Stimulated activated memory B cell treated with anti-CD40 and anti-IgM and Interleukin-4, amounts not matched to agents 10 μg/mL and 1 μg/mL and 100 μg/mL, for 72 hours (primary cell): ENCODE measurements at regions not wholly inside any gene's neighbourhood (a gene's known extent, or its start where the extent isn't known, plus 50 kb on each side); places are given as distances from the start of the nearest gene placed in this dataset.
"Not testable (repeated sequence)": the region's sequence is repeated elsewhere in the genome, so short reads cannot be mapped to it uniquely, and the experiment has no call there.

Source experiments
- ATAC-seq: fragments of 150-1000 bp; cut with Tn5 transposase; 2 replicates; pipeline ENCODE4 v1.10.0; 2021
- H3K27ac Mint-ChIP-seq: one replicate; pipeline ENCODE4 v1.8.0; 2022; ENCODE audit warnings: mild to moderate bottlenecking, mixed read lengths
- H3K27me3 Mint-ChIP-seq: one replicate; pipeline ENCODE4 v1.8.0; 2022; ENCODE audit warnings: mixed read lengths
- H3K36me3 Mint-ChIP-seq: one replicate; pipeline ENCODE4 v1.8.0; 2022; ENCODE audit warnings: mixed read lengths
- H3K4me1 Mint-ChIP-seq: one replicate; pipeline ENCODE4 v1.8.0; 2022; ENCODE audit warnings: mixed read lengths
- H3K4me3 Mint-ChIP-seq: one replicate; pipeline ENCODE4 v1.8.0; 2022; ENCODE audit warnings: mild to moderate bottlenecking, moderate library complexity, mixed read lengths
- H3K9me3 Mint-ChIP-seq: one replicate; pipeline ENCODE4 v1.8.0; 2022; ENCODE audit warnings: mixed read lengths

DNA sequence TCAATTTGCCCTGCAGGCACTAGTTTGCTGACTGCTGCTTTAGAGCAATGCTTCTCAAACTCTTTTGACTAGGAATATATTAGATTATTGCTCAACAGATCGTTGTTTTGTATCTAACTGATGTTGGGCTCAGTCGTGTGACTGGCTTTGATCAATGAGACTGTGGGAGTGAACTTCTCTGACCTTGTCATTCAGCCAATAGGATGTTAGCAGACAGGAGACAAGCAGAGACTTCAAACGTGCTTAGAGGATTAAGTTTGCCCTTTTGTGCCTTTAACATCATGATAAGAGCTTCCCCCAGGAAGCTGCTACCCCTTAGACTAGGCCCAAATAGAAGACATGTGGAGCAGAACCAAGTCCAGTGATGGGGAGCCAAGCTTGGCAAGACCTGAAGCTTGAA, 76.7 kb upstream of the ELK3 start:
- Mint-ChIP-seq H3K9me3 (no peaks in the 10 kb centered on the region), H3K4me3 (no peak overlapping the region), H3K27ac (no peak overlapping the region), H3K27me3 (no peaks in the 10 kb centered on the region), H3K36me3 (no peaks in the 10 kb centered on the region), H3K4me1 (peaks cover 22% of the 10 kb centered on the region)
- ATAC-seq: no peak

DNA sequence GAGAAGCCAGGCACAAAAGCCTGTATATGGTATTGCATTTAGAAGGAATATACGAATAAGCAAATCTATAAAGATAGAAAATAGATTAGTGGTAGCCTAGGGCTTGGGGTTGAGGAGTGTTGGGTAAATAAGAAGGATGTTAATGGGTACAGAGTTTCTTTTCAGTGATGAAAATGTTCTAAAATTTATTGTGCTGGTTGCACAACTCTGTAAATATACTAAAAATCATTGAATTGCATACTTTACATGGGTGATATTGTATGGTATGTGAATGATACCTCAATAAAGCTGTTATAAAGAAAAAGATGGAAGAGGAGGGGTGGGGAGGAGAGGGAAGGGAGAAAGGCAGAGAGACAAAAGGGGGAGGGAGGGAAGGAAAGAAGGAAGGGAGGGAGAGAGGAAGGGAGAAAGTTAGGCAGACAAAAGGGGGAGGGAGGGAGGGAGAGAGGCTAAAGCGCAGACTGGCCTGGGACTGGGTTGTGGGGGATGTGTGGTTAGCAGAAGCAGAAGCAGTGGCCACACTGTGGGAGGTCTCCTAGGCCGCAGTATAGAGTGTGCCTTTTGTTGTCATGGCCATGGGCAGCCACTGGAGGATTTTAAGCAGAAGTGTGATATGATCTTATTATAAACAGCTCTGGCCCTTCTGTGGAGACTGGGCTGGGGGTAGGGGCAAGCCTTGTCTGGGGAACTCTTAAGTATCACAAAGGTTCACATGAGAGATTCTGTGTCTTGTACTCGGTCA, 73.6 kb upstream of the ELK3 start:
- no peaks in the 10 kb centered on the region for H3K9me3 Mint-ChIP-seq
- peak overlapping the region; percentile 89 for H3K27ac Mint-ChIP-seq
- H3K4me3 Mint-ChIP-seq: peak overlapping the region; percentile 68
- H3K36me3 Mint-ChIP-seq: no peaks in the 10 kb centered on the region
- H3K27me3 Mint-ChIP-seq: no peaks in the 10 kb centered on the region
- ATAC-seq: peak; percentile 99
- H3K4me1 Mint-ChIP-seq: peaks cover 22% of the 10 kb centered on the region

DNA sequence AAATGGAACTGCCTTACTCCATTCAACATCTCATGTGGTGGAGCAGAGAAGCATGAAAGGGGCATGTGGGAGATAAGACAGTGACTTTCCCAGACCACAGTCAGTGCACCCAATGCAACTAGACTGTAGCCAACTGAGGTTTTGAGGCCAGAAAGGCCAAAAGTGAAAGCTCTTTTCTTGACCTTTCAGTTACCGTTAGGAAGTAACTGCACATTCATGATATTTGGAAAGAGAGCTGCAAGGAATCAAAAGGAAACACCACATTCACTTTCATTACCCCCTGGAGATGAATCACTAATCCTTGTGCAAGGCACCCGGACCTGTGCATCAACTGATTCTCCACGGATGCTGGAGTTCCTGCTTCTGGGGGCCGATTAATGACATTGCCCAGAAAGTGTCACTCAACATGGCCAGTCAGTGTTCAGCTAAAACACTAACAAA, 72.9 kb upstream of the ELK3 start:
- H3K36me3 Mint-ChIP-seq: no peaks in the 10 kb centered on the region
- no peaks in the 10 kb centered on the region for H3K9me3 Mint-ChIP-seq
- peak overlapping the region; percentile 89 for H3K27ac Mint-ChIP-seq
- peak overlapping the region; percentile 68 for H3K4me3 Mint-ChIP-seq
- peak; percentile 76 for ATAC-seq
- peaks cover 22% of the 10 kb centered on the region for H3K4me1 Mint-ChIP-seq
- no peaks in the 10 kb centered on the region for H3K27me3 Mint-ChIP-seq

DNA sequence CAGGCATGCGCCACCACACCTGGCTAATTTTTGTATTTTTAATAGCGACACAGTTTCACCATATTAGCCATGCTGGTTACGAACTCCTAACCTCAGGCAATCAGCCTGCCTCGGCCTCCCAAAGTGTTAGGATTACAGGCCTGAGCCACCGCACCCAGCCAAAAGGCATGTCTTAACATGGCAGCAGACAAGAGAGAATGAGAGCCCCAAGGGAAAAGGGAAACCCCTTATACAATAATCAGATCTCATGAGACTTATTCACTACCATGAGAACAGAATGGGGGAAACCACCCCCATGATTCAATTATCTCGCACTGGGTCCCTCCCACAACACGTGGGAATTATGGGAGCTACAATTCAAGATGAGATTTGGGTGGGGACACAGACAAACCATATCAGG, 65.9 kb upstream of the ELK3 start:
- not testable (repeated sequence) for H3K4me3 Mint-ChIP-seq, H3K4me1 Mint-ChIP-seq, H3K27me3 Mint-ChIP-seq, ATAC-seq, H3K9me3 Mint-ChIP-seq, H3K27ac Mint-ChIP-seq, H3K36me3 Mint-ChIP-seq

DNA sequence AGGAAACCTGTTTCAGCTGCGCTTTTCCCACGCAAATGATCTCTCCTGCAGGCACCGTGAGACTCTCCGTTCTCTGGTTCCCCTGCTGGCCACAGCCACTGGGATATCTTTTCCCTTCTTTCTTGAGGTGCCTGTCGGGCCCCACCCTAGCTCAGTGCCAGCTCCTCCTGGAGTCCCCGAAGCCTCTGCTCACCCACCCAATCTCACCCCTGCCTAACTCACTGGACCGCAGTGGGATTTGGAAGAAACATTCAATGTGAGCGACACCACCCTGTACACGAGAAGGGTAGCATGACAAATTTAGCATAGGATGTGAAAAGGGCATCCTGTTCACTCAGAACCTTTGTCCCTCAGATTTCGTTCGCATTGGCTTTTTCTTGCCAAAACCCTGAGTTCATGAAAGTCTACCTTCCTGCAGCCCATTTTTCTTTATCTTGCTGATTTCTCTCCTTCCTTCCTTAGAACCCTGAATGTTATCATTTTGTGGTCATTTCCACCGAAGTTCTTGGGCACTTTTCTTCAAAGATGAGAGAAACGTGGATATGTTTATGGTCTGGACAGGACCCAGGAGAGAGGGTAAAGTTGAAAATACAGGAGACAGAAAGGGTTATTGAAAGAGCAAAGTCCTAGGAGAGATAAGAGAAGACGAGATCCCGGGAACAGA, 63.6 kb upstream of the ELK3 start:
- peaks cover 6% of the 10 kb centered on the region for H3K4me1 Mint-ChIP-seq
- H3K9me3 Mint-ChIP-seq: no peaks in the 10 kb centered on the region
- H3K27me3 Mint-ChIP-seq: no peaks in the 10 kb centered on the region
- H3K36me3 Mint-ChIP-seq: no peaks in the 10 kb centered on the region
- no peak for ATAC-seq
- H3K27ac Mint-ChIP-seq: no peak overlapping the region
- no peak overlapping the region for H3K4me3 Mint-ChIP-seq

DNA sequence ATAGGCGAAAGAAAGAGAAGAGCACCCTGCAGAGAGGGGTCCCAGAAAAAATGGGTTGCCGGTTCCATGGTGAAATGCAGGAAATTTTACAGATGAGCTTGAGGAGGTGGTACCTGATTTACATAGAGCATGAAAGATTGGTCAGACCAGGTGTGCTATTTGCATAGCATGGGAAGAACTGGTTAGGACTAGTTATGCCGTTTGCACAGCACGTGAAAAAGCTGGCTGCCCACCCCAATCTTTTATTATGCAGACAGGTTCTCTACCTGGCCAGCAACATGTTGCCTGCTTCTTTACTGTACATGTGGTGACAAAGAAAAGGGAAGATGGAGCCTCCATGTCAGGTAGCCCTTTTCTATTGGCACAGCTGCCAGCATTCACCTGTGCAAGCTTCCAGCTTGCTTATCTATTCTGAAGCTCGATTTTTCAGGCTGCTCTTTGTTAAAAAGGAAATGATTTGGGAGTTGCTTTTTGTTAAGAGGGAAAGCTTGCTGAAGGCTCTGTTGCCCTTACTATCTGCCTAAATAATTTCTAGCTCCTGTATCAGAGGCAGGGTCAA, 62.9 kb upstream of the ELK3 start:
- peaks cover 12% of the 10 kb centered on the region for H3K4me1 Mint-ChIP-seq
- H3K4me3 Mint-ChIP-seq: no peak overlapping the region
- no peaks in the 10 kb centered on the region for H3K36me3 Mint-ChIP-seq
- ATAC-seq: no peak
- no peaks in the 10 kb centered on the region for H3K9me3 Mint-ChIP-seq
- H3K27me3 Mint-ChIP-seq: no peaks in the 10 kb centered on the region
- H3K27ac Mint-ChIP-seq: no peak overlapping the region

DNA sequence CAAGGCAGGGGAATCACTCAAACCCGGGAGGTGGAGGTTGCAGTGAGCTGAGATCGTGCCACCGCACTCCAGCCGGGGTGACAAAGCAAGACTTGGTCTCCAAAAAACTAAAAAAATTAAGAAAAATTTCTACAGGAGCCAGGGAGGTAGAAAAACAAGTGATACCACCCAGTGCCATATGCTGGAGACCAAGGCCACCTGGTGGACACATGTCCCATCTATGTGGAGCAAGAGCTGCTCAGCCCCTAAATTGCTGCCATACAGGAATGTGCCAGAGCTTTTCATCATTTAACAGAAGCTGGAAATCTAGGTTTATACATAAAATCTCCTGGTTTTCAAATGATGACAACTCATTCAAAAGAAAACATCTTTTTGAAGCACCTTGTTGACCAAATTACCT, 61.4 kb upstream of the ELK3 start:
- no peak overlapping the region for H3K27ac Mint-ChIP-seq
- no peaks in the 10 kb centered on the region for H3K27me3 Mint-ChIP-seq
- H3K4me1 Mint-ChIP-seq: peaks cover 19% of the 10 kb centered on the region
- H3K9me3 Mint-ChIP-seq: no peaks in the 10 kb centered on the region
- H3K4me3 Mint-ChIP-seq: no peak overlapping the region
- no peaks in the 10 kb centered on the region for H3K36me3 Mint-ChIP-seq
- no peak for ATAC-seq

DNA sequence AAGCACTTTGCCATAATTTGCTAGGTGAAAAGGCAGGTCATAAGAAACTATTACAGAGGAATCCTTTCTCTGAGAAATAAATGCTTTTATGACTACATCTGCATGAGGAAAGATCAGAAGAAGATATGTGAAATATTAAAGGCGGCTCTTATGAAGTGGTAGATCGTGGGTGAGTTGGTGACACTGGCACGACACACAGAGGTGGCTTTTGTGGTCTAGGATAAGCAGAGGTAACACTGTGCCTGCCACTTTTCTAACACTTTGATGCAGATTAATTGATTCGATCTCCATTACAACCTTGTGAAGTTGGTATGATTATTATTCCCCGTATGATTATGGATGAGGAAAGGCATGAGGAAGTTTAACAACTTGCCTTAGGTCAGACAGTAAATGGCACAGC, 60.0 kb upstream of the ELK3 start:
- peaks cover 19% of the 10 kb centered on the region for H3K4me1 Mint-ChIP-seq
- H3K4me3 Mint-ChIP-seq: no peak overlapping the region

DNA sequence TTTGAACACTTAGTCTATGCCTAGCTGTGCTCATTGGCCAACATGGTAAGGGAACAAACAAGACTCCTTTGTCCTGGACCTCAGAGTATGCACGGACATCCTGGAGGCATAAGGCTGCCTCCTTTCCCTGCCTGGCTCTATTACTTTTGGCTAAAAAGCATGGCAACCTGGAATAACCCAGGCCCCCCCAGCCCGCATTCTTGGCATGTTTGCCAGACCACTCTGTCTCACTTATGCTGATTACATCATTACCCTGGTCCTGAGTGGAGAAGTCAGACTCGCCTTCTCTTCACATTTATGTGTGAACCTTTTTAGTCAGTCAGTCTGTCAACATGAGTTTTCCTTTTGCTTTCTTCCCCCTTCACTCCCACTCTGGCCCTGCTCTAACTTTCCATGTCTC, 58.0 kb upstream of the ELK3 start:
- H3K4me1 Mint-ChIP-seq: peaks cover 19% of the 10 kb centered on the region
- no peak overlapping the region for H3K4me3 Mint-ChIP-seq
- H3K36me3 Mint-ChIP-seq: no peaks in the 10 kb centered on the region
- peak overlapping the region; percentile 75 for H3K27ac Mint-ChIP-seq
- no peaks in the 10 kb centered on the region for H3K9me3 Mint-ChIP-seq
- ATAC-seq: no peak
- no peaks in the 10 kb centered on the region for H3K27me3 Mint-ChIP-seq

More for the DNA sequence above, 60.0 kb upstream of the ELK3 start:
- Mint-ChIP-seq H3K27me3 (no peaks in the 10 kb centered on the region), H3K27ac (no peak overlapping the region), H3K36me3 (no peaks in the 10 kb centered on the region), H3K9me3 (no peaks in the 10 kb centered on the region)
- no peak for ATAC-seq

DNA sequence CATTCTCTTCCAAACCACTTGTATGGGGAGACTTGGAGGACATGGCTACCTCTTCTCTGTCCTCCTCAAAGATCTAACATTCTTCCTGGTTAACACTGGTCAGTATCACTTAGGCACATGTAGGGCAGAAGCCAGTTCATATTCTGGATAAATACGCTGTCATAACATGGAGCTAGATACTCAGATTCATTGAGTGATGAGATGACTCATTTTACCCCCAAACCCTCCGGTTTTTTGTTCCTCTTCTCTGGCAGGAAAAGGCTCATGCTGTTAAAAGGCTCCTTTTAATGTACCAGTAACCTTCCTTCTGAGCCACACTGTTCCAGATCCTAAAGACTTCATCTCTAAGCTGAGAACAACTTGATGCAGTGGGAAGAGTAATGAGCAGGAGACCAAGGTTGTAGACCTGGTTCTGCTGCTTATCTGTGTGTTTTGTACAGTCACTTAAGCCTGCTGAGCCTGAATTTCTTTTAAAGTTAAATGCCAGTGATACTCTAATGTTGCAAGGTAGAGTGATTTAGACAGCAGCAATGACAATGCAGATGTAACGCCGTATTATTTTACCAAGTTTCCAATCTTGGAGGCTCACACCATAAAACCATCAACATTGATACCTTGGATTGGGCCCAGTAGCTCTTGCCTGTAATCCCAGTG, 57.3 kb upstream of the ELK3 start:
- H3K4me1 Mint-ChIP-seq: peaks cover 19% of the 10 kb centered on the region
- ATAC-seq: peak; percentile 71
- no peak overlapping the region for H3K4me3 Mint-ChIP-seq
- H3K9me3 Mint-ChIP-seq: no peaks in the 10 kb centered on the region
- peak overlapping the region; percentile 75 for H3K27ac Mint-ChIP-seq
- H3K27me3 Mint-ChIP-seq: no peaks in the 10 kb centered on the region
- H3K36me3 Mint-ChIP-seq: no peaks in the 10 kb centered on the region

DNA sequence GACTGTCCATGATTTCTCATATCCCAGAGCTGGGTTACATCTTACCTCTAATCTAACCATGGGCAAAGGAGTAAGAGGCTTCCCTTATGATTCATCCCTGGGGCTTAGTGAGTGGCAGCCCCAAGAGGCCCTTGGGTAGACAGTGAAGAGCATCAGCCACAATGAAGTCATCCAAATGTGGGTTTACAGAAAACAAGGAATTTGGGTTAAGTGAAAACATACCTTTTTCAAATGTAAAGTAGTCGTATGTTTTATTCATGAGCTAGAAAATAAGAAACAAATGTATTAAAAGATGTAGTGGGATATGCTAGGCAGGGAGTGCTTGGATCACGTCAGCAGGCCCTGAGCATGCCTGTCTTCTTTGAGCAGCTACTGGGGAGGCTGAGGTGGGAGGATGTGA, 54.0 kb upstream of the ELK3 start:
- Mint-ChIP-seq H3K27me3 (no peaks in the 10 kb centered on the region), H3K27ac (no peak overlapping the region), H3K9me3 (no peaks in the 10 kb centered on the region), H3K4me3 (no peak overlapping the region), H3K36me3 (no peaks in the 10 kb centered on the region), H3K4me1 (peaks cover 31% of the 10 kb centered on the region)
- ATAC-seq: no peak

DNA sequence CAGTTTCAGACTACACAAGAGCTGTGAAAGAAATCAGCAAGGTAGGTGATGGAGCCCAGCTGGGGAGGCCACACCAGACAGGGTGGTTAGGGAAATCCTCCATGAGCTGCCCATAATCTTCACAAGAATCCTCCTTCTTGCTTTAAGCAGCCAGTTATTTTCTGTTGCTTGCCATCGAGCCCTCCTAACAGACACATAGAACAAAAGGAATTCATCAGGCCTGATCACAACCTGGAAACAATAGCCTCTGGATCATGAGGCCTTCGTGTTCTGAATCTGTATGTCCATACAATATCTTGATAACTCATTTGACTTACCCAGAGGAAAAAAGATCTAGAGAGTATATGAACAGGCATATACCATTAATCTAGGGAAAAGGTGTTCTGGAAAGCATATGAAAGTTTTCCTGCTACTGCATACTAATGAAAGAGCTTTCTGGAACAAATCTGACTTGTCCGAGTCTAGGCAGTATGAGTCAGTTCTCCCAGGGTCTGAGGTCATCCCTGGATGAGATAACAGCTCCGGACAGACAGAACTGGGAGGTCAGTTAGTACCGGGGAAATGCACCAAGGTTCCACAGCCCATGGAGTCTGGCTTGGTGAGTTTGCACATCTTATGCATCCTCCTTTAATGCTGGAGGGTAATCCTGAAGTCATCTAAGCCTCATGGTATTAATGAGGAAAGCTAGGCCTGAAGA, 52.8 kb upstream of the ELK3 start:
- Mint-ChIP-seq H3K36me3 (no peaks in the 10 kb centered on the region), H3K27ac (no peak overlapping the region), H3K4me3 (no peak overlapping the region), H3K4me1 (peaks cover 28% of the 10 kb centered on the region), H3K27me3 (no peaks in the 10 kb centered on the region), H3K9me3 (no peaks in the 10 kb centered on the region)
- ATAC-seq: no peak

DNA sequence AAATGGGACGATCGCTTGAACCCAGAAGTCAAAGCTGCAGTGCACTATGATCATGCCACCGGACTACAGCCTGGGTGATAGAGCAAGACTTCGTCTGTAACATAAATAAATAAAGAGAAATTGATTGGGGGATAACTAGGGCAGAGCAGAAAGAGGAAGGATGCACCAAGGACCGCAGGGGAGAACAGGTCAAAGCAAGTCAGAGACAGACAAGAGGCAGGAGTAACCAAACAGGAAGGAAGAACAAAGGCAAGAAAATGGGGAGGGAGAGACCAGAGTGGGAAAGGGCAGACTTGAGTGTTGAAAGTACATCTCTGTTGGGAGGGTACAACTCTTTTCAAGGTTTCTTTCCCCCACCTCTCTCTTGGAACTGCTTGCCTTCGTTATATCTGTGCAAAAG, 50.8 kb upstream of the ELK3 start:
- Mint-ChIP-seq H3K4me3 (peak overlapping the region; percentile 5), H3K36me3 (no peaks in the 10 kb centered on the region), H3K27me3 (no peaks in the 10 kb centered on the region), H3K9me3 (no peaks in the 10 kb centered on the region), H3K4me1 (peaks cover 30% of the 10 kb centered on the region), H3K27ac (peak overlapping the region; percentile 33)
- peak; percentile 79 for ATAC-seq

DNA sequence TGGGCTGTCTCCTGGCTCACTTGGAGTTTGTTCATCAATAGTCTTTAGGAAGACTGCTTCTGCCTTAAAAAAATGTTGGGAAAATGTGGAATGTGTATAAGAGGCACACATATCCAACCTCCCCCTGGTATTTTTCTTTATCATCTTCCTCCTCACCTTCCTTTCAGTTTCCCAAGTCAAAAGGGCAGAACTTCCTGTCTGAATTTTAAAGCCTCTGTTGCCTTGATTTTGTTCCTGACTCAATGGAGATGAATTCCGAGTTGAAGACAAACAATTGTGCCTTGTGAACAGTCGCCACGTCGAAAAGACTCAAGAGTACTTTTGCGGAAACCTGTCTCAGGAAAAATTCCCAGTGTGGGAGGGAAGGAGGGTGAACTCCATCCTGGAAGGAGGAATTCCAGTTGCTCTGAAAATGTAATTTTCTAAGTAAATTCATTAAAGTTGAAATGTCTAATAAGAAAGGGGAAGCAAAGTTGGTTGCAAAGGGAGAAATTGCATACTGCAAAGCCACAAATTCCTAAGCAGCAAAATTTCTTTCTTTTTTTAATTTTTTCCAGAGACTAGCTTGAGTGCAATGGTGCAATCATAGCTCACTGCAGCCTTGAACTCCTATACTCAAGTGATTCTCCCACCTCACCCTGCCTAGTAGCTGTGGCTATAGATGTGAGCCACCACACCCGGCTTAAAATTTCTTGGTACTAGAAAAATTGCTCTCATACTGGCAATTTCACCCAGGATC, 50.2 kb upstream of the ELK3 start:
- no peak for ATAC-seq
- H3K9me3 Mint-ChIP-seq: no peaks in the 10 kb centered on the region
- no peaks in the 10 kb centered on the region for H3K36me3 Mint-ChIP-seq
- H3K4me3 Mint-ChIP-seq: no peak overlapping the region
- peak overlapping the region; percentile 33 for H3K27ac Mint-ChIP-seq
- peaks cover 30% of the 10 kb centered on the region for H3K4me1 Mint-ChIP-seq
- no peaks in the 10 kb centered on the region for H3K27me3 Mint-ChIP-seq
